Activated T-cell treated with anti-CD3 and anti-CD28 coated beads, Interleukin-2, amount 50 U/mL, for 24 hours (primary cell): ENCODE measurements at regions not wholly inside any gene's neighbourhood (a gene's known extent, or its start where the extent isn't known, plus 50 kb on each side); places are given as distances from the start of the nearest gene placed in this dataset.

ENCODE experiments used
- DNase-seq: peaks from one replicate; pipeline ENCODE4 v3.0.0-alpha.2; 2020
- H3K27ac Mint-ChIP-seq: 2 replicates; pipeline ENCODE4 v1.8.0; 2020; ENCODE audit warnings: mild to moderate bottlenecking, mixed read lengths
- H3K27me3 Mint-ChIP-seq: 2 replicates; pipeline ENCODE4 v1.8.0; 2020; ENCODE audit warnings: mixed read lengths
- H3K36me3 Mint-ChIP-seq: 2 replicates; pipeline ENCODE4 v1.8.0; 2020; ENCODE audit warnings: low read depth, mixed read lengths
- H3K4me1 Mint-ChIP-seq: 2 replicates; pipeline ENCODE4 v1.8.0; 2020; ENCODE audit warnings: low read depth, mixed read lengths
- H3K4me3 Mint-ChIP-seq: 2 replicates; pipeline ENCODE4 v1.8.0; 2020; ENCODE audit warnings: mild to moderate bottlenecking, moderate library complexity, mixed read lengths
- H3K9me3 Mint-ChIP-seq: 2 replicates; pipeline ENCODE4 v1.8.0; 2020; ENCODE audit warnings: mixed read lengths

- Mint-ChIP-seq H3K4me3 (no peak overlapping the region), H3K27ac (no peak overlapping the region), H3K36me3 (no peaks in the 10 kb centered on the region), H3K9me3 (peaks cover 18% of the 10 kb centered on the region), H3K27me3 (no peaks in the 10 kb centered on the region), H3K4me1 (no peaks in the 10 kb centered on the region)
- DNase-seq, result no peak
These were observed 50.6 kb upstream of the ZNF385D start for GRCh38 chr3:21801631-21802030.

GRCh38 chr3:21803604-21804003 is 52.6 kb upstream of the ZNF385D start:
- no peak overlapping the region for H3K4me3 Mint-ChIP-seq
- DNase-seq, result no peak
- H3K4me1 Mint-ChIP-seq, result no peaks in the 10 kb centered on the region
- no peak overlapping the region for H3K27ac Mint-ChIP-seq
- H3K36me3 Mint-ChIP-seq, result no peaks in the 10 kb centered on the region
- no peaks in the 10 kb centered on the region for H3K27me3 Mint-ChIP-seq
- peaks cover 10% of the 10 kb centered on the region for H3K9me3 Mint-ChIP-seq

GRCh38 chr3:21804330-21804729 is 53.3 kb upstream of the ZNF385D start:
- Mint-ChIP-seq H3K4me1 (no peaks in the 10 kb centered on the region), H3K36me3 (no peaks in the 10 kb centered on the region), H3K9me3 (peaks cover 7% of the 10 kb centered on the region), H3K27ac (no peak overlapping the region), H3K27me3 (no peaks in the 10 kb centered on the region), H3K4me3 (no peak overlapping the region)
- DNase-seq, result no peak

- no peaks in the 10 kb centered on the region for H3K36me3 Mint-ChIP-seq
- H3K4me3 Mint-ChIP-seq, result no peak overlapping the region
These were observed 55.7 kb upstream of the ZNF385D start for GRCh38 chr3:21806733-21807132.

GRCh38 chr3:21825684-21826083 is 74.7 kb upstream of the ZNF385D start:
- H3K4me1 Mint-ChIP-seq, result no peaks in the 10 kb centered on the region
- no peak overlapping the region for H3K27ac Mint-ChIP-seq
- H3K4me3 Mint-ChIP-seq, result no peak overlapping the region
- H3K36me3 Mint-ChIP-seq, result no peaks in the 10 kb centered on the region
- no peak for DNase-seq
- H3K9me3 Mint-ChIP-seq, result peaks cover 6% of the 10 kb centered on the region
- H3K27me3 Mint-ChIP-seq, result no peaks in the 10 kb centered on the region

More at GRCh38 chr3:21806733-21807132, 55.7 kb upstream of the ZNF385D start:
- H3K27ac Mint-ChIP-seq, result no peak overlapping the region
- H3K9me3 Mint-ChIP-seq, result peaks cover 3% of the 10 kb centered on the region
- H3K27me3 Mint-ChIP-seq, result no peaks in the 10 kb centered on the region
- no peaks in the 10 kb centered on the region for H3K4me1 Mint-ChIP-seq
- no peak for DNase-seq

GRCh38 chr3:21826416-21826815 is 75.4 kb upstream of the ZNF385D start:
- H3K4me1 Mint-ChIP-seq, result no peaks in the 10 kb centered on the region
- no peak overlapping the region for H3K27ac Mint-ChIP-seq
- DNase-seq, result no peak
- no peaks in the 10 kb centered on the region for H3K36me3 Mint-ChIP-seq
- peaks cover 6% of the 10 kb centered on the region for H3K9me3 Mint-ChIP-seq
- H3K27me3 Mint-ChIP-seq, result no peaks in the 10 kb centered on the region
- H3K4me3 Mint-ChIP-seq, result no peak overlapping the region

- no peak overlapping the region for H3K4me3 Mint-ChIP-seq
- no peaks in the 10 kb centered on the region for H3K27me3 Mint-ChIP-seq
- H3K9me3 Mint-ChIP-seq, result peaks cover 7% of the 10 kb centered on the region
- no peak for DNase-seq
- no peak overlapping the region for H3K27ac Mint-ChIP-seq
- H3K36me3 Mint-ChIP-seq, result no peaks in the 10 kb centered on the region
- no peaks in the 10 kb centered on the region for H3K4me1 Mint-ChIP-seq
These were observed 79.5 kb upstream of the ZNF385D start for GRCh38 chr3:21830541-21830940.

- H3K36me3 Mint-ChIP-seq, result no peaks in the 10 kb centered on the region
- no peaks in the 10 kb centered on the region for H3K27me3 Mint-ChIP-seq
- H3K4me1 Mint-ChIP-seq, result no peaks in the 10 kb centered on the region
- H3K9me3 Mint-ChIP-seq, result peaks cover 13% of the 10 kb centered on the region
- H3K4me3 Mint-ChIP-seq, result no peak overlapping the region
- H3K27ac Mint-ChIP-seq, result no peak overlapping the region
- DNase-seq, result no peak
These were observed 84.3 kb upstream of the ZNF385D start for GRCh38 chr3:21835264-21835663.

- Mint-ChIP-seq H3K9me3 (peaks cover 15% of the 10 kb centered on the region), H3K4me1 (no peaks in the 10 kb centered on the region)
- DNase-seq, result no peak
These were observed 85.2 kb upstream of the ZNF385D start for GRCh38 chr3:21836227-21836626.

GRCh38 chr3:21839176-21839575 is 88.2 kb upstream of the ZNF385D start:
- Mint-ChIP-seq H3K4me1 (no peaks in the 10 kb centered on the region), H3K27me3 (no peaks in the 10 kb centered on the region)

More at GRCh38 chr3:21836227-21836626, 85.2 kb upstream of the ZNF385D start:
- Mint-ChIP-seq H3K27me3 (no peaks in the 10 kb centered on the region), H3K4me3 (no peak overlapping the region), H3K36me3 (no peaks in the 10 kb centered on the region), H3K27ac (no peak overlapping the region)

GRCh38 chr3:21839592-21839991 is 88.6 kb upstream of the ZNF385D start:
- Mint-ChIP-seq H3K4me3 (no peak overlapping the region), H3K36me3 (no peaks in the 10 kb centered on the region), H3K9me3 (peaks cover 16% of the 10 kb centered on the region), H3K27me3 (no peaks in the 10 kb centered on the region), H3K4me1 (no peaks in the 10 kb centered on the region), H3K27ac (no peak overlapping the region)
- no peak for DNase-seq

More at GRCh38 chr3:21839176-21839575, 88.2 kb upstream of the ZNF385D start:
- Mint-ChIP-seq H3K27ac (no peak overlapping the region), H3K9me3 (peaks cover 16% of the 10 kb centered on the region), H3K36me3 (no peaks in the 10 kb centered on the region), H3K4me3 (no peak overlapping the region)
- no peak for DNase-seq

- Mint-ChIP-seq H3K4me1 (no peaks in the 10 kb centered on the region), H3K27me3 (no peaks in the 10 kb centered on the region), H3K4me3 (no peak overlapping the region), H3K27ac (no peak overlapping the region), H3K9me3 (peaks cover 20% of the 10 kb centered on the region), H3K36me3 (no peaks in the 10 kb centered on the region)
- DNase-seq, result no peak
These were observed 96.0 kb upstream of the ZNF385D start for GRCh38 chr3:21847005-21847404.

- Mint-ChIP-seq H3K27me3 (no peaks in the 10 kb centered on the region), H3K4me1 (no peaks in the 10 kb centered on the region), H3K27ac (no peak overlapping the region), H3K9me3 (peaks cover 23% of the 10 kb centered on the region), H3K4me3 (no peak overlapping the region), H3K36me3 (no peaks in the 10 kb centered on the region)
- DNase-seq, result no peak
These were observed 108.4 kb upstream of the ZNF385D start for GRCh38 chr3:21859124-21860081.

GRCh38 chr3:21860082-21860475 is 109.1 kb upstream of the ZNF385D start:
- Mint-ChIP-seq H3K27me3 (no peaks in the 10 kb centered on the region), H3K36me3 (no peaks in the 10 kb centered on the region), H3K4me3 (no peak overlapping the region), H3K27ac (no peak overlapping the region), H3K4me1 (no peaks in the 10 kb centered on the region), H3K9me3 (peaks cover 23% of the 10 kb centered on the region)
- DNase-seq, result no peak

- Mint-ChIP-seq H3K27me3 (no peaks in the 10 kb centered on the region), H3K4me3 (no peak overlapping the region), H3K27ac (no peak overlapping the region), H3K9me3 (peaks cover 23% of the 10 kb centered on the region), H3K36me3 (no peaks in the 10 kb centered on the region), H3K4me1 (no peaks in the 10 kb centered on the region)
- DNase-seq, result no peak
These were observed 109.6 kb upstream of the ZNF385D start for GRCh38 chr3:21860657-21861056.
